ENCODE measurements at regions not wholly inside any gene's neighbourhood (a gene's known extent, or its start where the extent isn't known, plus 50 kb on each side); places are given as distances from the start of the nearest gene placed in this dataset.

- no peaks in the 10 kb centered on the region for H3K36me3 Mint-ChIP-seq
- H3K27ac Mint-ChIP-seq: no peak overlapping the region
- DNase-seq (ENCODE audit: extremely low spot score, unreplicated experiment): no peak
- no peaks in the 10 kb centered on the region for H3K4me1 Mint-ChIP-seq (ENCODE audit: unreplicated experiment)
- TF ChIP-seq CTCF (conservative IDR thresholded peaks at IDR 0.05): no peak
- H3K4me3 Mint-ChIP-seq: no peak overlapping the region
- peaks cover 3% of the 10 kb centered on the region for H3K9me3 Mint-ChIP-seq
- no peaks in the 10 kb centered on the region for H3K27me3 Mint-ChIP-seq
These were observed 582.3 kb downstream of the CAAP1 start for GRCh38 chr9:26310294-26310693.

- Mint-ChIP-seq H3K36me3 (no peaks in the 10 kb centered on the region), H3K9me3 (peaks cover 3% of the 10 kb centered on the region), H3K4me3 (no peak overlapping the region), H3K27ac (no peak overlapping the region), H3K4me1 (ENCODE audit: unreplicated experiment) (no peaks in the 10 kb centered on the region), H3K27me3 (no peaks in the 10 kb centered on the region)
- no peak for DNase-seq (ENCODE audit: extremely low spot score, unreplicated experiment)
- TF ChIP-seq CTCF (conservative IDR thresholded peaks at IDR 0.05): no peak
These were observed 584.3 kb downstream of the CAAP1 start for GRCh38 chr9:26308328-26308727.

- Mint-ChIP-seq H3K9me3 (no peaks in the 10 kb centered on the region), H3K27me3 (no peaks in the 10 kb centered on the region), H3K4me1 (ENCODE audit: unreplicated experiment) (no peaks in the 10 kb centered on the region), H3K4me3 (no peak overlapping the region), H3K27ac (no peak overlapping the region), H3K36me3 (no peaks in the 10 kb centered on the region)
- TF ChIP-seq CTCF (conservative IDR thresholded peaks at IDR 0.05): no peak
- no peak for DNase-seq (ENCODE audit: extremely low spot score, unreplicated experiment)
These were observed 590.9 kb downstream of the CAAP1 start for GRCh38 chr9:26301659-26302058.

- no peaks in the 10 kb centered on the region for H3K4me1 Mint-ChIP-seq (ENCODE audit: unreplicated experiment)
These were observed 591.6 kb downstream of the CAAP1 start for GRCh38 chr9:26301046-26301445.

GRCh38 chr9:26296910-26297572 lies 595.6 kb downstream of the CAAP1 start:
- Mint-ChIP-seq H3K27ac (no peak overlapping the region), H3K4me1 (ENCODE audit: unreplicated experiment) (no peaks in the 10 kb centered on the region), H3K27me3 (no peaks in the 10 kb centered on the region), H3K4me3 (no peak overlapping the region), H3K9me3 (no peaks in the 10 kb centered on the region), H3K36me3 (no peaks in the 10 kb centered on the region)
- no peak for DNase-seq (ENCODE audit: extremely low spot score, unreplicated experiment)
- TF ChIP-seq CTCF (conservative IDR thresholded peaks at IDR 0.05): no peak

More at GRCh38 chr9:26301046-26301445, 591.6 kb downstream of the CAAP1 start:
- H3K4me3 Mint-ChIP-seq: no peak overlapping the region
- no peak for DNase-seq (ENCODE audit: extremely low spot score, unreplicated experiment)
- no peak overlapping the region for H3K27ac Mint-ChIP-seq
- no peaks in the 10 kb centered on the region for H3K9me3 Mint-ChIP-seq
- H3K27me3 Mint-ChIP-seq: no peaks in the 10 kb centered on the region
- H3K36me3 Mint-ChIP-seq: no peaks in the 10 kb centered on the region
- no peak for TF ChIP-seq CTCF (conservative IDR thresholded peaks at IDR 0.05)

GRCh38 chr9:26292943-26293342 lies 599.7 kb downstream of the CAAP1 start:
- Mint-ChIP-seq H3K9me3 (peaks cover 7% of the 10 kb centered on the region), H3K36me3 (no peaks in the 10 kb centered on the region), H3K4me3 (no peak overlapping the region), H3K27ac (no peak overlapping the region), H3K27me3 (no peaks in the 10 kb centered on the region), H3K4me1 (ENCODE audit: unreplicated experiment) (no peaks in the 10 kb centered on the region)
- DNase-seq (ENCODE audit: extremely low spot score, unreplicated experiment): no peak
- no peak for TF ChIP-seq CTCF (conservative IDR thresholded peaks at IDR 0.05)
